ENCODE measurements at regions not wholly inside any gene's neighbourhood (a gene's known extent, or its start where the extent isn't known, plus 50 kb on each side); places are given as distances from the start of the nearest gene placed in this dataset.

GRCh38 chr13:73937441-73937840 is 196.8 kb downstream of the KLF12 start:
- DNase-seq (ENCODE audit: low read depth in 2 of 2): no peak

GRCh38 chr13:73935991-73936390 is 198.2 kb downstream of the KLF12 start:
- DNase-seq (ENCODE audit: low read depth in 2 of 2): no peak

- no peak for DNase-seq (ENCODE audit: low read depth in 2 of 2)
These were observed 199.4 kb downstream of the KLF12 start for GRCh38 chr13:73934771-73935170.

- no peak for DNase-seq (ENCODE audit: low read depth in 2 of 2)
These were observed 200.0 kb downstream of the KLF12 start for GRCh38 chr13:73934215-73934641.

- no peak for DNase-seq (ENCODE audit: low read depth in 2 of 2)
These were observed 200.4 kb downstream of the KLF12 start for GRCh38 chr13:73933795-73934194.

GRCh38 chr13:73932091-73932490 is 202.1 kb downstream of the KLF12 start:
- no peak for DNase-seq (ENCODE audit: low read depth in 2 of 2)

- DNase-seq (ENCODE audit: low read depth in 2 of 2): no peak
These were observed 204.8 kb downstream of the KLF12 start for GRCh38 chr13:73929287-73929932.

GRCh38 chr13:73924607-73925006 is 209.6 kb downstream of the KLF12 start:
- DNase-seq (ENCODE audit: low read depth in 2 of 2): no peak

GRCh38 chr13:73922493-73923393 is 211.5 kb downstream of the KLF12 start:
- DNase-seq (ENCODE audit: low read depth in 2 of 2): no peak

- DNase-seq (ENCODE audit: low read depth in 2 of 2): no peak
These were observed 215.5 kb downstream of the KLF12 start for GRCh38 chr13:73918691-73919090.

GRCh38 chr13:73913751-73914518 is 220.3 kb downstream of the KLF12 start:
- no peak for DNase-seq (ENCODE audit: low read depth in 2 of 2)

GRCh38 chr13:73913079-73913740 is 221.0 kb downstream of the KLF12 start:
- DNase-seq (ENCODE audit: low read depth in 2 of 2): no peak

- DNase-seq (ENCODE audit: low read depth in 2 of 2): no peak
These were observed 222.8 kb downstream of the KLF12 start for GRCh38 chr13:73911361-73911760.

- DNase-seq (ENCODE audit: low read depth in 2 of 2): no peak
These were observed 223.5 kb downstream of the KLF12 start for GRCh38 chr13:73910733-73911132.

GRCh38 chr13:73908809-73909208 is 225.4 kb downstream of the KLF12 start:
- no peak for DNase-seq (ENCODE audit: low read depth in 2 of 2)

GRCh38 chr13:73904625-73905024 is 229.6 kb downstream of the KLF12 start:
- no peak for DNase-seq (ENCODE audit: low read depth in 2 of 2)

GRCh38 chr13:73903561-73903960 is 230.6 kb downstream of the KLF12 start:
- DNase-seq (ENCODE audit: low read depth in 2 of 2): no peak

- DNase-seq (ENCODE audit: low read depth in 2 of 2): no peak
These were observed 231.4 kb downstream of the KLF12 start for GRCh38 chr13:73902847-73903246.

GRCh38 chr13:73902296-73902695 is 231.9 kb downstream of the KLF12 start:
- DNase-seq (ENCODE audit: low read depth in 2 of 2): no peak

- no peak for DNase-seq (ENCODE audit: low read depth in 2 of 2)
These were observed 232.7 kb downstream of the KLF12 start for GRCh38 chr13:73901324-73902068.

- no peak for DNase-seq (ENCODE audit: low read depth in 2 of 2)
These were observed 233.6 kb downstream of the KLF12 start for GRCh38 chr13:73900591-73900990.

Data from stimulated activated CD4-positive, alpha-beta T cell treated with anti-CD3 and anti-CD28 coated beads, Interleukin-15, amount 100 ng/mL, for 48 hours (primary cell).